ENCODE measurements at regions not wholly inside any gene's neighbourhood (a gene's known extent, or its start where the extent isn't known, plus 50 kb on each side); places are given as distances from the start of the nearest gene placed in this dataset.

GRCh38 chr17:77454242-77455095 is 313.7 kb downstream of the SEC14L1 start:
- FAIRE-seq, result no peak
- intact Hi-C loops (cut with micrococcal nuclease; ENCODE audit: unreplicated experiment) (loop anchor here (5.0 kb wide), 1 partner anchor 167 kb away; no protein-coding TSS in a partner anchor), in situ Hi-C loops (cut with HindIII; ENCODE audit: extremely low pct_ligation_motif_present, low pct_unique_long_range_greater_than_20kb) (loop anchor here (5.0 kb wide), 1 partner anchor 167 kb away; no protein-coding TSS in a partner anchor)
- CTCF ChIA-PET (ENCODE audit: low intra/inter-chr PET ratio, low total read pairs), result no interaction called here
- Histone ChIP-seq H3K4me3 (replicated peaks in 1 of 3; ENCODE audit: insufficient read depth in 1 of 3, low read depth in 2 of 3, low read length in 3 of 3) (peak overlapping the region; percentile 70 to 91 (median 79)), H3K4me2 (ENCODE audit: low read depth, low read length) (peak overlapping the region; percentile 99), H3K79me2 (ENCODE audit: insufficient read depth, low read length) (peaks cover 87% of the 10 kb centered on the region), H3K36me3 (replicated peaks in 1 of 2; ENCODE audit: control insufficient read depth in 1 of 2, insufficient read depth in 2 of 2, low read length in 2 of 2) (peaks cover 9 to 22% of the 10 kb centered on the region in 2 experiments; a peak in 4 of 5 replicates), H3K27ac (ENCODE audit: extremely low read length, insufficient read depth, low read length) (peak overlapping the region; percentile 95), H3K9me3 (ENCODE audit: low read length) (no peaks in the 10 kb centered on the region), H4K20me1 (ENCODE audit: insufficient read depth, low read length) (peaks cover 51% of the 10 kb centered on the region), H2AFZ (ENCODE audit: low read length) (no peak overlapping the region), H3K27me3 (ENCODE audit: control insufficient read depth in 1 of 2, insufficient read depth in 2 of 2, low read length in 2 of 2) (no peaks in the 10 kb centered on the region; a peak in 1 of 5 replicates), H3K9ac (ENCODE audit: insufficient read depth, low read depth, low read length) (peak overlapping the region; percentile 96), H3K4me1 (ENCODE audit: insufficient read depth, low read length) (peaks cover 81% of the 10 kb centered on the region)
- POLR2A ChIA-PET, result interaction anchor here (0.8 to 6.4 kb wide), 26 partner anchors 8 to 504 kb away, joined by 3 to 129 read pairs (median 5); partner anchors contain the start of gene TNRC6C
- DNase-seq (ENCODE audit: low spot score), result peak; percentile 70
- 5% methylated on average over 31 of the region's 31 CpGs for WGBS (ENCODE audit: low lambda C conversion rate)
- no TSS peak for BruUV-seq (replicated peaks)
- peak; percentile 1 for ATAC-seq
- TF ChIP-seq KDM5A (IDR thresholded peaks at IDR 0.05; ENCODE audit: borderline replicate concordance, low read length), result peak; percentile 49
- peak; percentile 23; the same call in 1 of the 2 replicates for TF ChIP-seq TFDP2 (CRISPR knock-in tag; IDR thresholded peaks at IDR 0.05)
- TF ChIP-seq ZFP1 (CRISPR knock-in tag; IDR thresholded peaks at IDR 0.05), result peak; percentile 48; the same call in 1 of the 2 replicates
- no peak for TF ChIP-seq RNF219 (CRISPR knock-in tag; IDR thresholded peaks at IDR 0.05)
- no peak for TF ChIP-seq ZHX2 (IDR thresholded peaks at IDR 0.05; ENCODE audit: low read depth)
- TF ChIP-seq ZHX2 (CRISPR knock-in tag; IDR thresholded peaks at IDR 0.05; ENCODE audit: borderline replicate concordance), result no peak
- TF ChIP-seq MXI1 (IDR thresholded peaks at IDR 0.05; ENCODE audit: borderline replicate concordance, low read depth, low read length), result 0 out of 3 replicates have a peak, but pooled peaks have one; percentile 10
- TF ChIP-seq AGO2 (optimal IDR thresholded peaks at IDR 0.05; ENCODE audit: low read depth, low read length), result peak; percentile 95
- no peak for TF ChIP-seq SP2 (CRISPR knock-in tag; IDR thresholded peaks at IDR 0.05)
- peak; percentile 57; the same call in 1 of the 2 replicates for TF ChIP-seq ZNF253 (CRISPR knock-in tag; IDR thresholded peaks at IDR 0.05; ENCODE audit: borderline replicate concordance)
- TF ChIP-seq TSC22D2 (CRISPR knock-in tag; IDR thresholded peaks at IDR 0.05; ENCODE audit: borderline replicate concordance), result no peak
- TF ChIP-seq GTF2F1 (IDR thresholded peaks at IDR 0.05; ENCODE audit: low read length), result no peak
- peak; percentile 56; the same call in 1 of the 2 replicates for TF ChIP-seq ZFY (CRISPR knock-in tag; IDR thresholded peaks at IDR 0.05)
- TF ChIP-seq ZNF709 (CRISPR knock-in tag; IDR thresholded peaks at IDR 0.05), result no peak
- TF ChIP-seq CEBPG (CRISPR knock-in tag; IDR thresholded peaks at IDR 0.05), result peak; percentile 76

All from HepG2 (cell line).